ENCODE measurements at regions not wholly inside any gene's neighbourhood (a gene's known extent, or its start where the extent isn't known, plus 50 kb on each side); places are given as distances from the start of the nearest gene placed in this dataset.
"Not testable (repeated sequence)": the region's sequence is repeated elsewhere in the genome, so short reads cannot be mapped to it uniquely, and the experiment has no call there.

DNA sequence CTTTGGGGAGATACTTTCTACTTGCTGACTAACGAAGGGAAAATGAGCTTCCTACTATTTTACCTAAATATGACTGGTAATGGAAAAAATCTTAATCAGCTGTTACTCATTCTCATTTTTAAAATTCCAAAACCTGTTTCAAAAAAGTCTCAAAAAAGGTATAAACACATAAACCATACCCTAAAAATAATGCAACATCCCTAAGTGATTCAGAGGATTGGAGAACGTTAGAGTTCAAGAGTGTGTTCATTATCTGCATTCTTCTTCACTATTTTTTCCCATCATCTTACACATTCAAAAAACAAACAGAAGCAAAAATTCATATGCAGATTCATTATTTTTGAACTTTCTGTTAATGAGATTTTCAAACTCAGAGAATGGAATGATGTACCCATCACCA, 150.4 kb upstream of the GNAI1 start:
- H3K9me3 ChIP-seq = no peaks in the 10 kb centered on the region

DNA sequence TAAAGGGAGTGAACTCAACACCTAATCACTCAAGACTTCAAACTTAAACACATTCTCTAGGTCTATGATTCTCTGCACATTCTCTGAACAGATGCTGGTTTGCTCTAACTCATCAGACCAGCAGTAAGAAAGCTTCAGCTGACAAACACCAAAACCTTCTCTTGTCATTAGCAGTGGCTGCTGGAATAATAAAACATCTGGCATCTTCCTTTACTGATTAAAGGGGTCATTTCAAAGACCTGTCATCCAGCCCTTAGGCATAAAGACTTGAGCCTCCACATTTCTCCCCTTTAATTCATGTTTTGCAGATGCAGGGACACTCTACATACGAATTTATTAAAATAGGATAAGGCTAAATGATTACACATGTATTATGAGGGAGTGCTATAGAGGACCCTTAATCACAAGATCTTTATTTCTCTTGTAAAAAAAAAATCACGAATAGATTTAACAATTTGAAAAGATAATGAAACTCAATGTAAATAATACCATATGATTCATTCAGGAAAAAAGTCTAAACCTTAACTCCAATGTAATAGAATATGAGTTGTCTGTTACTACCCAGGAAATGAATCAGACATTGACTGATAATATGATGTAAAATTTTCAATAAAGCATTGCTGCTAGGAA, 152.4 kb upstream of the GNAI1 start:
- no peak overlapping the region for H3K4me3 ChIP-seq
- intact Hi-C loops (cut with DNase I; ENCODE audit: low total_unique reads) = no loop called here
- H3K27ac ChIP-seq = no peak overlapping the region
- H3K4me1 ChIP-seq = no peaks in the 10 kb centered on the region
- H3K36me3 ChIP-seq = no peaks in the 10 kb centered on the region
- TF ChIP-seq, protein P1, sequence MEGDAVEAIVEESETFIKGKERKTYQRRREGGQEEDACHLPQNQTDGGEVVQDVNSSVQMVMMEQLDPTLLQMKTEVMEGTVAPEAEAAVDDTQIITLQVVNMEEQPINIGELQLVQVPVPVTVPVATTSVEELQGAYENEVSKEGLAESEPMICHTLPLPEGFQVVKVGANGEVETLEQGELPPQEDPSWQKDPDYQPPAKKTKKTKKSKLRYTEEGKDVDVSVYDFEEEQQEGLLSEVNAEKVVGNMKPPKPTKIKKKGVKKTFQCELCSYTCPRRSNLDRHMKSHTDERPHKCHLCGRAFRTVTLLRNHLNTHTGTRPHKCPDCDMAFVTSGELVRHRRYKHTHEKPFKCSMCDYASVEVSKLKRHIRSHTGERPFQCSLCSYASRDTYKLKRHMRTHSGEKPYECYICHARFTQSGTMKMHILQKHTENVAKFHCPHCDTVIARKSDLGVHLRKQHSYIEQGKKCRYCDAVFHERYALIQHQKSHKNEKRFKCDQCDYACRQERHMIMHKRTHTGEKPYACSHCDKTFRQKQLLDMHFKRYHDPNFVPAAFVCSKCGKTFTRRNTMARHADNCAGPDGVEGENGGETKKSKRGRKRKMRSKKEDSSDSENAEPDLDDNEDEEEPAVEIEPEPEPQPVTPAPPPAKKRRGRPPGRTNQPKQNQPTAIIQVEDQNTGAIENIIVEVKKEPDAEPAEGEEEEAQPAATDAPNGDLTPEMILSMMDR (IDR thresholded peaks at IDR 0.05) = no peak
- TF ChIP-seq POLR2A (IDR thresholded peaks at IDR 0.05) = no peak
- no peaks in the 10 kb centered on the region for H3K9me3 ChIP-seq
- no peak for DNase-seq
- H3K27me3 ChIP-seq = no peaks in the 10 kb centered on the region

More for the DNA sequence above, 150.4 kb upstream of the GNAI1 start:
- intact Hi-C loops (cut with DNase I; ENCODE audit: low total_unique reads) = no loop called here
- no peaks in the 10 kb centered on the region for H3K27me3 ChIP-seq
- H3K27ac ChIP-seq = no peak overlapping the region
- no peak for TF ChIP-seq POLR2A (IDR thresholded peaks at IDR 0.05)
- TF ChIP-seq, protein P1 (IDR thresholded peaks at IDR 0.05) = no peak
- H3K4me1 ChIP-seq = no peaks in the 10 kb centered on the region
- H3K4me3 ChIP-seq = no peak overlapping the region
- no peaks in the 10 kb centered on the region for H3K36me3 ChIP-seq
- no peak for DNase-seq

GRCh38 chr7:79980376-79980775, 154.3 kb upstream of the GNAI1 start:
- no peak for DNase-seq
- Histone ChIP-seq H3K4me3 (no peak overlapping the region), H3K4me1 (no peaks in the 10 kb centered on the region), H3K36me3 (no peaks in the 10 kb centered on the region), H3K27me3 (no peaks in the 10 kb centered on the region), H3K27ac (no peak overlapping the region), H3K9me3 (no peaks in the 10 kb centered on the region)
- intact Hi-C loops (cut with DNase I; ENCODE audit: low total_unique reads) = no loop called here
- TF ChIP-seq, protein P1 (IDR thresholded peaks at IDR 0.05) = no peak
- TF ChIP-seq POLR2A (IDR thresholded peaks at IDR 0.05) = no peak

- Histone ChIP-seq H3K27ac (no peak overlapping the region), H3K36me3 (no peaks in the 10 kb centered on the region), H3K27me3 (no peaks in the 10 kb centered on the region), H3K4me3 (no peak overlapping the region), H3K4me1 (no peaks in the 10 kb centered on the region), H3K9me3 (no peaks in the 10 kb centered on the region)
- TF ChIP-seq, protein P1 (IDR thresholded peaks at IDR 0.05) = no peak
- TF ChIP-seq POLR2A (IDR thresholded peaks at IDR 0.05) = no peak
- intact Hi-C loops (cut with DNase I; ENCODE audit: low total_unique reads) = no loop called here
- DNase-seq = no peak
Measured at GRCh38 chr7:79979437-79979836, 155.2 kb upstream of the GNAI1 start.

- TF ChIP-seq, protein P1 (IDR thresholded peaks at IDR 0.05) = no peak
- no peak for TF ChIP-seq POLR2A (IDR thresholded peaks at IDR 0.05)
- intact Hi-C loops (cut with DNase I; ENCODE audit: low total_unique reads) = no loop called here
- no peak overlapping the region for H3K27ac ChIP-seq
- no peaks in the 10 kb centered on the region for H3K36me3 ChIP-seq
- no peak overlapping the region for H3K4me3 ChIP-seq
- no peaks in the 10 kb centered on the region for H3K4me1 ChIP-seq
- DNase-seq = no peak
- no peaks in the 10 kb centered on the region for H3K9me3 ChIP-seq
- no peaks in the 10 kb centered on the region for H3K27me3 ChIP-seq
Measured at GRCh38 chr7:79977481-79977880, 157.2 kb upstream of the GNAI1 start.

GRCh38 chr7:79976711-79977020, 158.0 kb upstream of the GNAI1 start:
- H3K4me1 ChIP-seq; DNase-seq; H3K9me3 ChIP-seq; H3K4me3 ChIP-seq; intact Hi-C loops (cut with DNase I; ENCODE audit: low total_unique reads); H3K36me3 ChIP-seq; H3K27me3 ChIP-seq; H3K27ac ChIP-seq: not testable (repeated sequence)

GRCh38 chr7:79975986-79976710, 158.5 kb upstream of the GNAI1 start:
- H3K27ac ChIP-seq; H3K36me3 ChIP-seq; DNase-seq; H3K9me3 ChIP-seq; H3K27me3 ChIP-seq; H3K4me1 ChIP-seq; intact Hi-C loops (cut with DNase I; ENCODE audit: low total_unique reads); H3K4me3 ChIP-seq: not testable (repeated sequence)

Data from uterus (tissue), 3 donors.